A549 (cell line): ENCODE measurements at regions not wholly inside any gene's neighbourhood (a gene's known extent, or its start where the extent isn't known, plus 50 kb on each side); places are given as distances from the start of the nearest gene placed in this dataset.

Source experiments
- EP300 ChIP-seq, 2 experiments: fragments of >200 bp; sonication (Bioruptor Twin); formaldehyde crosslinking; IDR thresholded peaks; 2 replicates in 1 of 2; 3 replicates in 1 of 2; pipeline ENCODE4 v1.6.1; 2016 to 2017
- GATA3 ChIP-seq: IDR thresholded peaks from 2 replicates; pipeline ENCODE4 v1.6.1; 2012; ENCODE audit warnings: borderline replicate concordance
- HDAC2 ChIP-seq: fragments of 200-600 bp; sonication (generic); IDR thresholded peaks from 2 replicates; pipeline ENCODE4 v1.6.1; 2016
- SREBF2 ChIP-seq: fragments of 450-650 bp; IDR thresholded peaks from 2 replicates; pipeline ENCODE4 v1.6.1; 2014; ENCODE audit warnings: mild to moderate bottlenecking, moderate library complexity
- TF ChIP-seq, protein P1 (sequence below): IDR thresholded peaks from 2 replicates; pipeline ENCODE4 v1.6.1; 2012
- TF ChIP-seq, protein P2 (sequence below): fragments of >200 bp; sonication (Bioruptor Twin); formaldehyde crosslinking; IDR thresholded peaks from 3 replicates; pipeline ENCODE4 v1.5.1; 2016

DNA sequence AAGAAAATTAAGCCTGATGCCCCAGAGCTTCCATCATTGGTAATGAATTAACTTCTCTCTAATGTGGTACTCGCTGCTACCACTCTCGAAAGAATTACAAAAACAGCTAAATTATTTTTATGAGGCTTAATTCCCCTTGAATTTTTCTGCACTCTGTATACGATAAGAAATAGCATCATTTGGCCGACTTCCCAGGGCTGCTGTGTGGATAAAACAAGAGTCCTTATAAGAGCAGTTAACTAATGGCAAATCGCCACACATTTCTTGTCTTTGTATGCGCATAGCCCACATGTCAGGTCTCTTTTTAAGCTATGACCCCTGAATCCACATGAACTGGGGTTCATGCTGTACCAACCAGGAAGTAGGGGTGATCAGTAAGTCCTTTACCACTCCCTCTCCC is 668.4 kb downstream of the TMEM182 start:
- TF ChIP-seq, protein P1, sequence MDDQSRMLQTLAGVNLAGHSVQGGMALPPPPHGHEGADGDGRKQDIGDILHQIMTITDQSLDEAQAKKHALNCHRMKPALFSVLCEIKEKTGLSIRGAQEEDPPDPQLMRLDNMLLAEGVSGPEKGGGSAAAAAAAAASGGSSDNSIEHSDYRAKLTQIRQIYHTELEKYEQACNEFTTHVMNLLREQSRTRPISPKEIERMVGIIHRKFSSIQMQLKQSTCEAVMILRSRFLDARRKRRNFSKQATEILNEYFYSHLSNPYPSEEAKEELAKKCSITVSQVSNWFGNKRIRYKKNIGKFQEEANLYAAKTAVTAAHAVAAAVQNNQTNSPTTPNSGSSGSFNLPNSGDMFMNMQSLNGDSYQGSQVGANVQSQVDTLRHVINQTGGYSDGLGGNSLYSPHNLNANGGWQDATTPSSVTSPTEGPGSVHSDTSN = no peak
- TF ChIP-seq, protein P2, sequence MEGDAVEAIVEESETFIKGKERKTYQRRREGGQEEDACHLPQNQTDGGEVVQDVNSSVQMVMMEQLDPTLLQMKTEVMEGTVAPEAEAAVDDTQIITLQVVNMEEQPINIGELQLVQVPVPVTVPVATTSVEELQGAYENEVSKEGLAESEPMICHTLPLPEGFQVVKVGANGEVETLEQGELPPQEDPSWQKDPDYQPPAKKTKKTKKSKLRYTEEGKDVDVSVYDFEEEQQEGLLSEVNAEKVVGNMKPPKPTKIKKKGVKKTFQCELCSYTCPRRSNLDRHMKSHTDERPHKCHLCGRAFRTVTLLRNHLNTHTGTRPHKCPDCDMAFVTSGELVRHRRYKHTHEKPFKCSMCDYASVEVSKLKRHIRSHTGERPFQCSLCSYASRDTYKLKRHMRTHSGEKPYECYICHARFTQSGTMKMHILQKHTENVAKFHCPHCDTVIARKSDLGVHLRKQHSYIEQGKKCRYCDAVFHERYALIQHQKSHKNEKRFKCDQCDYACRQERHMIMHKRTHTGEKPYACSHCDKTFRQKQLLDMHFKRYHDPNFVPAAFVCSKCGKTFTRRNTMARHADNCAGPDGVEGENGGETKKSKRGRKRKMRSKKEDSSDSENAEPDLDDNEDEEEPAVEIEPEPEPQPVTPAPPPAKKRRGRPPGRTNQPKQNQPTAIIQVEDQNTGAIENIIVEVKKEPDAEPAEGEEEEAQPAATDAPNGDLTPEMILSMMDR = no peak
- TF ChIP-seq GATA3 (no peak), HDAC2 (no peak), EP300 (IDR thresholded peaks at IDR 0.05) (no peak), SREBF2 (no peak)
